WTC11 (cell line): ENCODE measurements at regions not wholly inside any gene's neighbourhood (a gene's known extent, or its start where the extent isn't known, plus 50 kb on each side); places are given as distances from the start of the nearest gene placed in this dataset.

ENCODE experiments used
- ATAC-seq: fragments of 200-7000 bp; cut with Tn5 transposase; 2 replicates; pipeline ENCODE4 v1.10.0; 2021; ENCODE audit warnings: mild to moderate bottlenecking, moderate library complexity
- CTCF ChIA-PET: fragments of 300-600 bp; sonication (Branson Sonifier 250); formaldehyde crosslinking; loops from one replicate; lab custom pipeline; 2021; ENCODE audit warnings: antibody characterized with exemption; lab: Charles Lee
- POLR2A ChIA-PET: fragments of 350-600 bp; sonication (Branson Sonifier 250); formaldehyde crosslinking; loops from one replicate; lab custom pipeline; 2021; ENCODE audit warnings: antibody characterized with exemption; lab: Charles Lee
- DNase-seq: peaks from one replicate; pipeline ENCODE4 v3.0.0; 2021; ENCODE audit warnings: low spot score
- H3K27ac Mint-ChIP-seq: 2 replicates; pipeline ENCODE4 v1.8.0; 2021; ENCODE audit warnings: mixed read lengths
- H3K27me3 Mint-ChIP-seq: 2 replicates; pipeline ENCODE4 v1.8.0; 2021; ENCODE audit warnings: low read depth, mild to moderate bottlenecking, moderate library complexity, mixed read lengths
- H3K36me3 Mint-ChIP-seq: 2 replicates; pipeline ENCODE4 v1.8.0; 2021; ENCODE audit warnings: mixed read lengths
- H3K4me1 Mint-ChIP-seq: 2 replicates; pipeline ENCODE4 v1.8.0; 2022; ENCODE audit warnings: mixed read lengths
- H3K4me3 Mint-ChIP-seq: 2 replicates; pipeline ENCODE4 v1.8.0; 2021; ENCODE audit warnings: mild to moderate bottlenecking, moderate library complexity, mixed read lengths
- H3K9me3 Mint-ChIP-seq: 2 replicates; pipeline ENCODE4 v1.8.0; 2021; ENCODE audit warnings: mixed read lengths
- AFF4 ChIP-seq: sonication (generic); formaldehyde crosslinking; IDR thresholded peaks from 2 replicates; pipeline ENCODE4 v1.8.1; 2023; ENCODE audit warnings: mild to moderate bottlenecking, missing genetic modification reagents, borderline replicate concordance
- E2F1 ChIP-seq: sonication (generic); formaldehyde crosslinking; IDR thresholded peaks from 2 replicates; pipeline ENCODE4 v1.8.0; 2022; ENCODE audit warnings: mild to moderate bottlenecking, missing genetic modification reagents
- ERG ChIP-seq: fragments of 250-450 bp; sonication (Bioruptor Pico); IDR thresholded peaks from 2 replicates; pipeline ENCODE4 v1.8.0; 2021; ENCODE audit warnings: mild to moderate bottlenecking
- ESRRA ChIP-seq: sonication (generic); formaldehyde crosslinking; IDR thresholded peaks from 2 replicates; pipeline ENCODE4 v1.8.1; 2022; ENCODE audit warnings: mild to moderate bottlenecking, missing genetic modification reagents, borderline replicate concordance
- FOXK1 ChIP-seq: sonication (generic); formaldehyde crosslinking; IDR thresholded peaks from 2 replicates; pipeline ENCODE4 v1.8.0; 2022; ENCODE audit warnings: mild to moderate bottlenecking, moderate library complexity, missing genetic modification reagents
- GTF2I ChIP-seq: fragments of 250-450 bp; sonication (Bioruptor Pico); conservative IDR thresholded peaks from 2 replicates; pipeline ENCODE4 v1.4.0; 2021; ENCODE audit warnings: mild to moderate bottlenecking
- IRF2 ChIP-seq: sonication (generic); formaldehyde crosslinking; IDR thresholded peaks from 2 replicates; pipeline ENCODE4 v1.8.0; 2022; ENCODE audit warnings: low read depth, missing genetic modification reagents, borderline replicate concordance
- MXD4 ChIP-seq: fragments of 250-450 bp; sonication (Bioruptor Pico); IDR thresholded peaks from 2 replicates; pipeline ENCODE4 v1.8.0; 2021; ENCODE audit warnings: mild to moderate bottlenecking, moderate library complexity, borderline replicate concordance
- NR2C2 ChIP-seq: sonication (generic); formaldehyde crosslinking; IDR thresholded peaks from 2 replicates; pipeline ENCODE4 v1.8.0; 2022; ENCODE audit warnings: mild to moderate bottlenecking, missing genetic modification reagents
- PRDM15 ChIP-seq: sonication (generic); formaldehyde crosslinking; IDR thresholded peaks from 2 replicates; pipeline ENCODE4 v1.8.0; 2022; ENCODE audit warnings: missing genetic modification reagents
- SMAD4 ChIP-seq: sonication (generic); formaldehyde crosslinking; IDR thresholded peaks from 2 replicates; pipeline ENCODE4 v1.8.0; 2022; ENCODE audit warnings: mild to moderate bottlenecking, missing genetic modification reagents
- SOX15 ChIP-seq: fragments of 250-450 bp; sonication (Bioruptor Pico); IDR thresholded peaks from 2 replicates; pipeline ENCODE4 v1.9.0; 2021; ENCODE audit warnings: mild to moderate bottlenecking
- ZBTB21 ChIP-seq: sonication (generic); formaldehyde crosslinking; IDR thresholded peaks from 2 replicates; pipeline ENCODE4 v1.8.1; 2023; ENCODE audit warnings: mild to moderate bottlenecking, missing genetic modification reagents, borderline replicate concordance
- ZNF121 ChIP-seq: sonication (generic); formaldehyde crosslinking; IDR thresholded peaks from 2 replicates; pipeline ENCODE4 v1.8.0; 2023; ENCODE audit warnings: missing genetic modification reagents
- ZNF263 ChIP-seq: sonication (generic); formaldehyde crosslinking; IDR thresholded peaks from 2 replicates; pipeline ENCODE4 v1.8.1; 2022; ENCODE audit warnings: low read depth, mild to moderate bottlenecking, moderate library complexity, missing genetic modification reagents
- ZNF512 ChIP-seq: sonication (generic); formaldehyde crosslinking; IDR thresholded peaks from 2 replicates; pipeline ENCODE4 v1.8.1; 2022; ENCODE audit warnings: missing genetic modification reagents, borderline replicate concordance

GRCh38 chr14:101351146-101351545 is 210.1 kb upstream of the DIO3 start:
- Mint-ChIP-seq H3K27ac (no peak overlapping the region), H3K4me3 (no peak overlapping the region), H3K4me1 (peaks cover 9% of the 10 kb centered on the region), H3K27me3 (no peaks in the 10 kb centered on the region; the same call in 1 of the 2 replicates), H3K36me3 (peaks cover 10% of the 10 kb centered on the region), H3K9me3 (peaks cover 33% of the 10 kb centered on the region)
- DNase-seq, result no peak
- no peak for TF ChIP-seq GTF2I (CRISPR knock-in tag)
- TF ChIP-seq FOXK1 (CRISPR knock-in tag), result no peak
- TF ChIP-seq PRDM15 (CRISPR knock-in tag), result no peak
- no peak for TF ChIP-seq ZNF263
- TF ChIP-seq AFF4, result no peak
- no peak for TF ChIP-seq SMAD4
- TF ChIP-seq ZNF512 (CRISPR knock-in tag), result no peak
- TF ChIP-seq ERG (CRISPR knock-in tag), result no peak
- TF ChIP-seq ESRRA (CRISPR knock-in tag), result no peak
- no peak for TF ChIP-seq ZNF121 (CRISPR knock-in tag)
- TF ChIP-seq ZBTB21 (CRISPR knock-in tag), result no peak
- no peak for TF ChIP-seq E2F1 (CRISPR knock-in tag)
- no peak for TF ChIP-seq SOX15 (CRISPR knock-in tag)
- TF ChIP-seq NR2C2 (CRISPR knock-in tag), result no peak
- no peak for TF ChIP-seq IRF2
- no peak for TF ChIP-seq MXD4 (CRISPR knock-in tag)
- CTCF ChIA-PET, result no interaction called here
- no peak for ATAC-seq
- POLR2A ChIA-PET, result interaction anchor here (1.3 kb wide), 1 partner anchor 221 kb away, joined by 3 read pairs; no protein-coding TSS in a partner anchor
